NCI-H1694 (cell line): ENCODE measurements at regions not wholly inside any gene's neighbourhood (a gene's known extent, or its start where the extent isn't known, plus 50 kb on each side); places are given as distances from the start of the nearest gene placed in this dataset.

Experiments
- DNase-seq: peaks from one replicate; lab custom pipeline; 2025; lab: John Stamatoyannopoulos, UW

GRCh38 chr10:89829262-89829886 is 128.0 kb downstream of the KIF20B start:
- no peak for DNase-seq

- no peak for DNase-seq
Measured at GRCh38 chr10:89829887-89830269, 128.5 kb downstream of the KIF20B start.

GRCh38 chr10:89830624-89831023 is 129.2 kb downstream of the KIF20B start:
- DNase-seq: no peak

- DNase-seq: no peak
Measured at GRCh38 chr10:89836840-89837164, 135.4 kb downstream of the KIF20B start.

- DNase-seq: no peak
Measured at GRCh38 chr10:89837165-89838043, 136.0 kb downstream of the KIF20B start.

- DNase-seq: no peak
Measured at GRCh38 chr10:89838044-89838615, 136.7 kb downstream of the KIF20B start.

- no peak for DNase-seq
Measured at GRCh38 chr10:89845541-89846280, 144.3 kb downstream of the KIF20B start.

GRCh38 chr10:89846281-89846630 is 144.9 kb downstream of the KIF20B start:
- DNase-seq: no peak

GRCh38 chr10:89846786-89847185 is 145.4 kb downstream of the KIF20B start:
- no peak for DNase-seq

- DNase-seq: no peak
Measured at GRCh38 chr10:89852872-89853271, 151.5 kb downstream of the KIF20B start.

- no peak for DNase-seq
Measured at GRCh38 chr10:89853781-89854191, 152.4 kb downstream of the KIF20B start.

- no peak for DNase-seq
Measured at GRCh38 chr10:89857431-89858042, 156.1 kb downstream of the KIF20B start.

- no peak for DNase-seq
Measured at GRCh38 chr10:89861199-89861573, 159.8 kb downstream of the KIF20B start.

- DNase-seq: no peak
Measured at GRCh38 chr10:89861584-89862301, 160.4 kb downstream of the KIF20B start.

GRCh38 chr10:89867964-89868363 is 166.6 kb downstream of the KIF20B start:
- no peak for DNase-seq

- DNase-seq: peak; percentile 31
Measured at GRCh38 chr10:89869180-89869579, 167.8 kb downstream of the KIF20B start.

- DNase-seq: no peak
Measured at GRCh38 chr10:89869592-89870156, 168.3 kb downstream of the KIF20B start.

- no peak for DNase-seq
Measured at GRCh38 chr10:89870936-89871335, 169.5 kb downstream of the KIF20B start.

GRCh38 chr10:89873055-89873454 is 171.7 kb downstream of the KIF20B start:
- no peak for DNase-seq

- DNase-seq: no peak
Measured at GRCh38 chr10:89875557-89875956, 174.2 kb downstream of the KIF20B start.

GRCh38 chr10:89879121-89879520 is 177.7 kb downstream of the KIF20B start:
- DNase-seq: no peak
